ENCODE measurements at regions not wholly inside any gene's neighbourhood (a gene's known extent, or its start where the extent isn't known, plus 50 kb on each side); places are given as distances from the start of the nearest gene placed in this dataset.

GRCh38 chrX:39288592-39288991 lies 487.3 kb downstream of the MID1IP1 start:
- TF ChIP-seq CTCF (IDR thresholded peaks at IDR 0.05) (no peak), POLR2A (IDR thresholded peaks at IDR 0.05) (no peak)

Measured in thyroid gland (tissue), 4 donors.